ENCODE measurements at regions not wholly inside any gene's neighbourhood (a gene's known extent, or its start where the extent isn't known, plus 50 kb on each side); places are given as distances from the start of the nearest gene placed in this dataset.

DNA sequence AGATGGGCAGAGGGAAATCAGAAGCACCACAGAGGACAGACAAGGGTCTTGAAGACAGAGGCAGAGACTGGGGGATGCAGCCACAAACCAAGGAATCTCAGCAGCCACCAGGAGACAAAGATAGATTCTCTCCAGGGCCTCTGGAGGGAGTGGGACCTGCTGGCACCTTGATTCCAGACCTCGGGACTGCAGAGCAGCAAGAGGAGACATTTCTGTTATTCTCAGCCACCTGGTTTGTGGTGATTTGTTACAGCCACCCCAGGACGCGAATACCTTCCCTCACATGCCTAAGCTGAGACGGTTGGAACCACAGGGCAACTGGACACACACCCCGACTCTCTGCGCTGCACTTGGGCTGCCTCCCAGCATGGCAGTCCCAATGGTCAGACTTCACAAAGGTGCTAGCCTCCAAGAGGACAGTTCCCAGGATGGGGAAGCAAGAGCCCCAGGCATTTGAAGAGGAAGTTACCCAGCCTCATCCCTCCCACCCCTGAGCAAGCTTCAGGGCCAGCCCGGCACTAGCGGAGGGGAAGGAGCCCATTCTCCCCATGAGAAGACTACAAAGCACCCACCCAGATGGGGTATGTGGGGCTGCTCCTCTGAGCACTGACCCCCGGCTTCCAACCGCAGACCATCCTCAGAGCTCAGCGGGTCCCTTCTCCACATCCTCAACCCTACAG, 104.6 kb upstream of the INSIG1 start:
- Histone ChIP-seq H3K4me3 (ENCODE audit: low read depth, low read length) (no peak overlapping the region), H3K27ac (no peak overlapping the region), H3K27me3 (replicated peaks) (no peaks in the 10 kb centered on the region), H3K36me3 (replicated peaks) (no peaks in the 10 kb centered on the region)
- in situ Hi-C loops (cut with HindIII; ENCODE audit: low pct_ligation_motif_present, low sequenced_read_pairs) = loop anchor here (5.0 kb wide), 1 partner anchor 109 kb away; no protein-coding TSS in a partner anchor
- TF ChIP-seq CTCF (IDR thresholded peaks at IDR 0.05; ENCODE audit: low read depth, low read length, missing control alignments) = no peak
- DNase-seq = no peak

- H3K4me3 ChIP-seq (ENCODE audit: low read depth, low read length) = no peak overlapping the region
- TF ChIP-seq CTCF (IDR thresholded peaks at IDR 0.05; ENCODE audit: low read depth, low read length, missing control alignments) = no peak
- in situ Hi-C loops (cut with HindIII; ENCODE audit: low pct_ligation_motif_present, low sequenced_read_pairs) = loop anchor here (5.0 kb wide), 1 partner anchor 109 kb away; no protein-coding TSS in a partner anchor
- no peaks in the 10 kb centered on the region for H3K27me3 ChIP-seq (replicated peaks)
- H3K27ac ChIP-seq = no peak overlapping the region
- no peaks in the 10 kb centered on the region for H3K36me3 ChIP-seq (replicated peaks)
- DNase-seq = no peak
These were observed 104.0 kb upstream of the INSIG1 start for GRCh38 chr7:155193716-155194115.

DNA sequence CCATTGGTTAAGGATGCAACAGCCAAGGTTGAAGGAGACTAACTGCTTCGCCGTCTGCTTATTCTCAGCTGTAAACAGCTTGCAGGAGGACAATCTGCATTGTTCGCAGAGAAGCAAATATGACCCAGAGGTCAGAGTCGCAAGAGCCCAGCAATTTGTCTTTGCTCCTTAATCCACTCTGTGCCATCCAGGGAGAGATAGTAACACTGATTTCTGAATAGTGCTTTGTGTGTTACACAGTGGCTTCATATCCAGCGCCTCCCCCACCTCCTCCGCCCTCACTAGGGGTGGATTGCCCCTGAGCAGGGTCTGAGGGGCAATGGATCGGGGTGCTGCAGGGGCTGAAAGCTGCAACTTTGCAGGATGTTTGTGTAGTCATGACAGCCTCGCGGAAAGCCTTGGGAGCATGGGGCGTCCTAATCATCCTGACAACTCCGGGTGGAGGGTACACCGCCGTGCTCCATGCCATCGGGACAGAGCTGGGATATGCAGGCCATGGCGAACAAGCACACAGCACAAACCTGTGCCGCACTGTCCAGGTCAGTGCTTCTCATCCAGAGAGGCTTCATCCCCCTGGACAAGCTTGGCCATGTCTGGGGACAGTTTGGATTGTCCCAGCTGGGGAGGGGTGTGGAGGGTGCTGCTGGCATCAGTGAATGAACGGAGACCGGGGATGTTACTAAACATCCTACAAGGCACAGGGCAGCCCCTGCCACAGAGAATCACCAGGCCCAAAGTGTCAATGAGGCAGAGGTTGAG, 103.1 kb upstream of the INSIG1 start:
- no peak overlapping the region for H3K4me3 ChIP-seq (ENCODE audit: low read depth, low read length)
- H3K27ac ChIP-seq = no peak overlapping the region
- H3K27me3 ChIP-seq (replicated peaks) = no peaks in the 10 kb centered on the region
- TF ChIP-seq CTCF (IDR thresholded peaks at IDR 0.05; ENCODE audit: low read depth, low read length, missing control alignments) = no peak
- DNase-seq = no peak
- H3K36me3 ChIP-seq (replicated peaks) = no peaks in the 10 kb centered on the region
- in situ Hi-C loops (cut with HindIII; ENCODE audit: low pct_ligation_motif_present, low sequenced_read_pairs) = loop anchor here (5.0 kb wide), 1 partner anchor 108 kb away; no protein-coding TSS in a partner anchor

DNA sequence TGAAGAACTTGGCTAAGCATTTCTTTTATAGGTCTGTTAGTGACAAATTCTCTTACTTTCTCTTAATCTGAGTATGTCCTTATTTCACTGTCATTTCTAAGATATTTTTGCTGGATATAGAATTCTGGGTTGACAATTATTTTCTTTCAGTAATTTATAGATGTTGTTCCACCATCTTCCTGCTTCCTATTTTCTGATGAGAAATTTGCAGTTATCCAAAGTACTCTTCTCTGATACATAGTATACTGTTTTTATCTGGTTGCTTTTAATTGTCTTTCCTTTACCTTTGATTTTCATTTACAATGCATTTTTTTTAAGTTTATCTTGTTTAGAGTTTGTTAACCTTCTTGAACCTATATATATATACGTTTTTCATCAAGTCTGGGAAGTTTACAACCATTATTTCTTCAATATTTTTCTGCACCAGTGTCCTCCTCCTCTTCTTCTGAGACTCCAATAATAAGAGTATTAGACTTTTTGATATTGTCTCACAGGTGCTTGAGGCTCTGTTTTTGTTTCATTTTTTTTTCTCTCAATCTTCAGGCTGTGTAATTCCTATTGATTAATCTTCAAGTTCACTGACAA, 101.6 kb upstream of the INSIG1 start:
- H3K4me3 ChIP-seq (ENCODE audit: low read depth, low read length) = no peak overlapping the region
- no peaks in the 10 kb centered on the region for H3K36me3 ChIP-seq (replicated peaks)
- in situ Hi-C loops (cut with HindIII; ENCODE audit: low pct_ligation_motif_present, low sequenced_read_pairs) = no loop called here
- H3K27ac ChIP-seq = no peak overlapping the region
- TF ChIP-seq CTCF (IDR thresholded peaks at IDR 0.05; ENCODE audit: low read depth, low read length, missing control alignments) = no peak
- H3K27me3 ChIP-seq (replicated peaks) = no peaks in the 10 kb centered on the region
- DNase-seq = no peak

DNA sequence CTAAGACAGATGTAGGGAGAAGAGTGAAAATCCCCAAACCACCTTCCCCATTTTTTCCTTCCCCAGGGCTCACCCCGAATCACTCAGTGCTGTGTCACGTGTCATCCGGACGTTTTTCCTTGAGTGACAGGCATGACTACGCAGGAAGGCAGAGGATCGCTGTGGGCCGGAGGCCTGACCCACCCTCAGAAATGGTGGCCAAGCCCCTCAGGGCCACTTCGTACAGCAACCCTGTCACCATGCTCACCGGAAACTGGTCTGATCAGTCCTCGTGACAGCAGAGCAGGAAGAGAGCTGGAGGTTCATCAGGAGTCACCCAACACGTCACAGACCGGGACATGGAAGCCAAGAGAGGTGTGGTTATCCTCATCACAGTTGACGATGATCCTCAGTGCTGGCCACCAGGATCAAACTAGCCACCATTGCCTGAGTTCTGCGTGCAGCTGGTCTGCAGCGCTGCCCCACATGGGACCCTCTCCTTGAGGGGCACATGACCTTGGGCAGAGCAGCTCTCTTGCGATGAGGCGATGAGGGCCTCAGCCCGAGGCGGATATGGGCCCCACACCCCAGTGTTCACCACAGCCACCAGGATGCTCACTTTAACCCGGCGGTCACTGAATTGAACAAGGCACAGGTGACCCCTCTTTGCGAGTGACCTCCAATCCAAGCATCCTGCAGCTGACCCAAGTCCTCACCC, 99.3 kb upstream of the INSIG1 start:
- no peaks in the 10 kb centered on the region for H3K36me3 ChIP-seq (replicated peaks)
- H3K27me3 ChIP-seq (replicated peaks) = no peaks in the 10 kb centered on the region
- no peak overlapping the region for H3K4me3 ChIP-seq (ENCODE audit: low read depth, low read length)
- peak overlapping the region; percentile 35 for H3K27ac ChIP-seq
- TF ChIP-seq CTCF (IDR thresholded peaks at IDR 0.05; ENCODE audit: low read depth, low read length, missing control alignments) = no peak
- in situ Hi-C loops (cut with HindIII; ENCODE audit: low pct_ligation_motif_present, low sequenced_read_pairs) = no loop called here
- DNase-seq = no peak

Measured in brain microvascular endothelial cell (primary cell).